Left renal pelvis (tissue), 4 donors: ENCODE measurements at regions not wholly inside any gene's neighbourhood (a gene's known extent, or its start where the extent isn't known, plus 50 kb on each side); places are given as distances from the start of the nearest gene placed in this dataset.

Source experiments
- DNase-seq, 4 donors: peaks; one replicate each; pipeline ENCODE4 v3.0.0-alpha.2; 2013; ENCODE audit warnings: low read depth in 4 of 4, low spot score in 3 of 4

DNA sequence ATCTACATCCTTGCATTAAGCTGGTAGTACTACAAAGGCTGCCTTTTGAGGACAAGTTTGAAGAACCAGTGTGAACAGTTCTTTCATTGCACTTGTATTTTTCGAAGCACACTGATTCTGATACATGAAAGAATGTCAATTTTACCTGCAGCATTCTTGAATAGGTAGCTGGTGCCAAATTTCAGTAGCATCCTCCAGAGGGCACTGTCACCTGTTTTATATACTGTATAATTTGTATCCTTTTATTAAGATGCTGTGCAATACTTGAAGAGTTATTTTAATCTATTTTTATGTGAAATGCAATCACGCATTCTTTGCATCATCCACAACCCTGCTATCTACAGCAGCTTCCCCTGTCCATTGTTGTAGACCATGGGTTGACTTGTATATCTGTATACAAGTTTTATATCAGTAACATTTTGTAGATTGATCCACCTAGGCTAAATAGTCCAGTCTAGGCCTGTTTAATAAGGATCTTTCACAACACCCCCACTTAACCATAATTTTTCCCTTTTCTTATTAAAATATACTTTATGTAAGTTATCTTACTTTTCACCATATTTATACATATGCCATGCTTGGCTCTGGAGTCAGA, 325.7 kb downstream of the PCDH7 start:
- DNase-seq = no peak

GRCh38 chr4:31051151-31051550, 331.0 kb downstream of the PCDH7 start:
- DNase-seq = no peak

DNA sequence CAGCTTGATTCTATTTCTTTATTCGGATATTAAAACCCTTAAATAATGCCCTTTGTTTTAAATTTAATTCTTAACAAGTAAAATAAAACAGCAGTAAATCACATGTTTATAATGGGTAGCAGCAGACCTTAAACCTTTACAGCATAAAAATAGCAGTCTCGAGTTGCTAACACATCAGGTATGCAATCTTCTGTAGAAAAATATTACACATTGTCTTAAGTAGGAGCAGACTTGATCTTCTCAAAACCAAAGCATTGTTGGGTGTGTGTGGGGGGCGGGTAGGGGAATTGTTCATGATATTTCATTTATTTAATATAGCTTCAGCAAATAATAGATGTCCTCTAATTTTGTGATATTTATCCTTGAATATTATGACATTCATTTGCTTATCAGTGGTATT, 331.4 kb downstream of the PCDH7 start:
- no peak for DNase-seq

- DNase-seq = no peak
Observed at GRCh38 chr4:31052519-31052918, 332.4 kb downstream of the PCDH7 start.

- DNase-seq = no peak
Observed at GRCh38 chr4:31053451-31053850, 333.3 kb downstream of the PCDH7 start.

DNA sequence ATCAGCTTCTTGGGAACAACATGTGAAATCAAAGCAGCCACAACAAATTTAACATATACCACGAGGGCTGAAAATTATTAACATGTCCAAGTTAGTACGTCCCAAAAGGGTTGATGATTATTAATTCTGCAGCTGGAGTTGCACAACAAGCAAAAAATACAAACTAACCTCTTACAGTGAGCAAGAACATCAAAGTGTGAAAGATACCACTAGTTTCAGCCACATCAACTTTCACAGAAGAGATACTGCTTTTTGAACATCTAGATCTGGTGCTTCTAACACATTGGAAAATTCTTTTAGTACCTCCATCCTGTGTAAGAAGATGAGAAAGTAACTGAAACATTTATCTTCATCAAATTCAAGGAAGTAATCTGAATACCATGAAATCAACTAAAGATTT, 334.1 kb downstream of the PCDH7 start:
- DNase-seq = no peak

GRCh38 chr4:31058656-31059055, 338.5 kb downstream of the PCDH7 start:
- no peak for DNase-seq

GRCh38 chr4:31059753-31060522, 339.8 kb downstream of the PCDH7 start:
- DNase-seq = no peak

DNA sequence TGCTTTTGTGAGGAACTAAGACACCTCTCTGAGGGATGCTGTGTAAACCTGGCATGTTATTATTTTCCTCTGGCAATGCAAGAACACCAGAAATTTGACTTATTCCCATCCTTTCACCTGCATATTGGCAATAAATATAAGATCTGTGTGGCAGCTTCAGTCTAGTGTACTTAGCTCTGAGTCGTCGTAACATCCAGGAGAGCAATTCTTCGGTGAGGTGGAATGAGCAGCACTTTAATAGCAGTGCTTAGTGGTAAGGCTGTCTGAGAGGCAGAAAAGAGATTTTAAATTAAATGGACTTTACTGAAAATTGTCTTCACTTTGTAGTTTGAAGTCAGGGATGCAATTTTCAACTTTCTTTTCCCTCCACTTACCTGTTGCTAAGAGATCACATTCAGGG, 344.9 kb downstream of the PCDH7 start:
- no peak for DNase-seq

DNA sequence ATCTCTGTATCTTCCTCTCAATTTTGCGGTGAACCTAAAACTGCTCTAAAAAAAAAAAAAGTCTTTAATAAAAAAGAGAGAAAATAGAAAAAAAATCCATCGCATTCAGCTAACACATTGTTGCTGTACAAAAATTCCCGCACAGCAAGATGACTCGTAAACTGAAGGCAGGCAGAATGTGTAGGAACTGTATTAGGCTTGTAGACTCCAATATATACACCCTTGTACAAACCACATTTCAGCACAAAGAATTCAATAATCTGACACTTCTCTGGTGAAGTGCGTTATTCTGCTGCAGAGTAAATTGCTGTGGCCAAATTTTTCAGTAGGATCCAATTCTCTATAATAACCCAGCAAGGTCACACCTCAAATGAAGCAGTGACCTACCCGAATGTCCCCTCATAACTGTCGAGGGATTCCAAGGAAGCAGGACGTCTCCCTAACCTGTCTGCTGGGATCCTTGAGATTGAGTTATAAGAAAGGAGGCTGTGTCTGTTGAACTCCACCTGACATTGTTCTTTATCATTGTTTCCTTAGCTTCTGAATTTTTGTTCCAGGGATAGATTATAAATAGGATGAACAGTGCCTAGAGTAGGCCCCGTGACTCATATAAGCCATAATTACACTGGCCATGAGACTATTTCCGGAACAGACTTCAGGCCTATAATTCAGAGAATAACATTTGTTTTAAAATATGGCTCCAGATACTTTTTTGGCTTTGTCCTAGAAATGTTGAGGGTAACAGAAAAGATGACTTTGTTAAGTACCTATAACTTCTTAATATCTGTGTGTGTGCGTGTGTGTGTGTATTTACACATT, 348.3 kb downstream of the PCDH7 start:
- DNase-seq = no peak

DNA sequence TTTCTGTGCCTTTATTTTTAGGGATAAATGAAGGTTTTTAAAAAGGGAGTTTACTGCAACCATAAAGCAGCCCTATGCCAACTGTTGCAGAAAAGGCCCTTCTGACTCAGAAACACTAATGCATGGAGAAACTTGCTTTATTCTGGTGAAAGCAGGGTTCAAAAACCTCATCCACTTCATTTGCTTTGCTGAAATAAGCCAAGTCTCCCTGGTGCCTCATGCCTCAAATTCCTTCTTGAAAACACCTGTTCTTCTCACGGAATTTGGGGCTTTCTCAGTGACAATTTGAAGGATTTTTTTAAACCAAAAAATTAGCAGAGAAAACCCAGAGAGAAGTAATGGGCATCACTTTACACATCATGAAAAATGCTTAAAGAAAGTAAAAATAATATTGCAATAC, 349.0 kb downstream of the PCDH7 start:
- no peak for DNase-seq

- no peak for DNase-seq
Observed at GRCh38 chr4:31071508-31072486, 351.6 kb downstream of the PCDH7 start.

DNA sequence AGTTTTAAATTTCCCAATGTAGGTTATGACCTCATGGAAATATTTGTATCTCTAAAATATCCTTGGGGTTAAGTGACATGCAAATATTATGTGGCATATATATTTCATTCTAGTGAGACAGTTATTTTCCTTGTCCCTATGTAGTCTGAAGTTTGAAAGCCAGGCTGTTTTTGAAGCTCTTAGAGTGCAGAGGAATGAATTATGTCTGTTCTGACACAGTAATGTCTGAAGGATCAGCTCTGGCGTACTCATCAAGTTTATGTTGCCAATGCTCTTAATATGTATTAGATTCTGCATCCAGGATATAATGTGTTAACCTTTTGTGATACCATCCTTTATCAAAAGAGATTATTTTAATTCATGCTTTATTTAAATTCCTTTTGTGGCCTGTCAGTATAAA, 355.8 kb downstream of the PCDH7 start:
- no peak for DNase-seq

- no peak for DNase-seq
Observed at GRCh38 chr4:31078661-31079060, 358.5 kb downstream of the PCDH7 start.

- DNase-seq = no peak
Observed at GRCh38 chr4:31080887-31081286, 360.7 kb downstream of the PCDH7 start.

GRCh38 chr4:31081366-31081765, 361.2 kb downstream of the PCDH7 start:
- no peak for DNase-seq

DNA sequence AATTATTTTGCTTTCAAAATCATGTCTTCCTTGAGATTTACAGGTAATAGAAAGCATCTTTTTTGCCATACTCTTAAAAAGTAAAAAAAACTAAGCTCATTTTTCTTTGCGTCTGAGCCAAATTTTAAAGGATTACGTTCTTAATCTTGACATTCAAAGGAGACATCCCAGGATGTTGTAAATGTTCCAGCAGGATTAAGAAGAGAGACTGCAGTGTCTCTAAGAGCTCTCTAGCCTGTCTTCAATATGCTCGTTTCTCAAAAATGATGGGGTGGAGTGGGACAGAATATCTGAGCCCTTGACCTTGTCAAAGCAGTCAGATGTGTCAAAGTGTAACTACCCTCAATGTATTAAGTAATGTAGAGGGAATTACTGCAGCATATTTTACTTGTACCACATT, 363.3 kb downstream of the PCDH7 start:
- DNase-seq = no peak

DNA sequence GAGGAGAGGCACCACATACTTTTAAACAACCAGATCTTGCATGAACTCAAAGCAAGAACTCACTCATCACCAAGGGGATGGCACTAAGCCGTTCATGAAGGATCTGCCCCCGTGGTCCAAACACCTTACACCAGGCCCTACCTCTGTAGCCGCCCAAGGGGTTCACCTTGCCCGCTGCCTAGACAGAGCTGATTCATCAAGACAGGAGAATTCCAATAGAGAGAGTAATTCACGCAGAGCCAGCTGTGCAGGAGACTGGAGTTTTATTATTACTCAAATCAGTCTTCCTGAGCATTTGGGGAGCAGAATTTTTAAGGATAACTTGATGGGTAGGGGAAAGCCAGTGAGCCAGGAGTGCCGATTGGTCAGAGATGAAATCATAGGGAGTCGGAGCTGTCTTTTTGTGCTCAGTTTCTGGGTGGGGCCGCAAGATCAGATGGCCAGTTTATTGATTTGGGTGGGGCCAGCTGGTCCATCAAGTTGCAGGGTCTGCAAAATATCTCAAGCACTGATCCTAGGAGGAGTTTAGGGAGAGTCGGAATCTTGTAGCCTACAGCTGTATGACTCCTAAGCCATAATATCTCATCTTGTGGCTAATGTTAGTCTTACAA, 364.7 kb downstream of the PCDH7 start:
- no peak for DNase-seq

- no peak for DNase-seq
Observed at GRCh38 chr4:31085689-31086088, 365.5 kb downstream of the PCDH7 start.

DNA sequence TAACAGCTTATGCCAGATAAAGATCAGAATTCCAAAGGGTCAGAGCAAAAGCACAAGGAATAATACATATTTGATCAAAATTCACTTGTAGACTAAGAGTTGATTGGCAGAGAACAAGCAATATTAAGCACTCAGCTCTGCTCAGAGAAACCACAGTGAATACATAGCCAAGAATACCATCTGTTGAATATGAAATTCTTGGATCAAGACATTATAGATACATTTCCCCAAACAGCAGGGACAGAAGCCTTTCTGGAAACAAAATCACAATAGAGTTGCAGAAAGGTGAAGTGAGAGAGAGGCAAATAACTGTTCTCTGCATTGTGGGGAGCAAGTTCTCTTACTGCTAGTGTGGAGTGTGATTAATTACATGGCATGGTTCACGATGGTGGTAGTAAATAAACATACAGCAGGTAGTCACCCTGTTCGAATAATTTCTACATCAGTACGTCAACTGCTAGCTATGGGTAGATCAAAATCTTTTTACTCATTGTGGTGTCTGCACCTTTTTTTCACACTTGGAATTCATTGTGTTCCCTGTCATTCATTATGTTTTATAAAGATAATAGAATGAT, 366.7 kb downstream of the PCDH7 start:
- DNase-seq = no peak
